DND-41 (cell line): ENCODE measurements at regions not wholly inside any gene's neighbourhood (a gene's known extent, or its start where the extent isn't known, plus 50 kb on each side); places are given as distances from the start of the nearest gene placed in this dataset.

Experiments used
- CTCF ChIP-seq: IDR thresholded peaks from 2 replicates; pipeline ENCODE4 v1.5.1; 2012; ENCODE audit warnings: borderline replicate concordance, low read length, moderate library complexity, mild to moderate bottlenecking; ENCODE audit not compliant: poor library complexity, severe bottlenecking; ENCODE audit errors: extremely low read depth
- EZH2 ChIP-seq: IDR thresholded peaks from 3 replicates; pipeline ENCODE4 v1.6.1; 2012; ENCODE audit warnings: borderline replicate concordance, low read depth, mild to moderate bottlenecking, moderate library complexity, low read length, inconsistent platforms; ENCODE audit not compliant: severe bottlenecking

DNA sequence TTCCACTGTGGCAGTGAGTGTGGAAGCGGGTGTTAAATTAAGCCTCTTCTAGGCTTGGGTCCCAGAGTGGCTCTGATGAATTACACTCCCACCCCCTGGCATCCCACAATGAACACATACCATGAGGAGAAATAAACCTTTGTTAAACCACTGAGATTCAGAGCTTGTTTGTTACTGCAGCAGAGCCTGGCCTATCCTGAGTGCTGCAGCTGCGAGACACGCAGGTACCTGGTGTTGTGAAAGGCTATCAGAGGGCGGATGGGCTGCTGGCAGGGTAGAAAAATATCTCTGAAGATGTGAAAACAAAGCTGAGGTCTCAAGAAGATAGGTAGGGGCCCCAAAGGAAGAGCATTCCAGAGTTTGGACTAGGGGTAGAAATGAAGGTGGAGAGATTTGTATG, 138.4 kb upstream of the STX18 start:
- TF ChIP-seq CTCF (no peak), EZH2 (no peak)
